Osteocyte (in vitro differentiated cells): ENCODE measurements at regions not wholly inside any gene's neighbourhood (a gene's known extent, or its start where the extent isn't known, plus 50 kb on each side); places are given as distances from the start of the nearest gene placed in this dataset.

Experiments
- DNase-seq: peaks from one replicate; pipeline ENCODE4 v3.0.0; 2021; ENCODE audit warnings: mixed read lengths; ENCODE audit not compliant: unreplicated experiment; ENCODE audit errors: extremely low spot score
- H3K27ac Mint-ChIP-seq: one replicate; pipeline ENCODE4 v1.8.0; 2021; ENCODE audit warnings: mild to moderate bottlenecking, mixed read lengths; ENCODE audit not compliant: unreplicated experiment
- H3K27me3 Mint-ChIP-seq: one replicate; pipeline ENCODE4 v1.8.0; 2021; ENCODE audit warnings: mixed read lengths; ENCODE audit not compliant: unreplicated experiment
- H3K36me3 Mint-ChIP-seq: one replicate; pipeline ENCODE4 v1.8.0; 2021; ENCODE audit warnings: mixed read lengths; ENCODE audit not compliant: unreplicated experiment
- H3K4me1 Mint-ChIP-seq: one replicate; pipeline ENCODE4 v1.8.0; 2021; ENCODE audit warnings: mixed read lengths; ENCODE audit not compliant: unreplicated experiment
- H3K4me3 Mint-ChIP-seq: one replicate; pipeline ENCODE4 v1.8.0; 2021; ENCODE audit warnings: mild to moderate bottlenecking, moderate library complexity, mixed read lengths; ENCODE audit not compliant: unreplicated experiment
- H3K9me3 Mint-ChIP-seq: one replicate; pipeline ENCODE4 v1.8.0; 2021; ENCODE audit warnings: mixed read lengths; ENCODE audit not compliant: unreplicated experiment
- TF ChIP-seq, protein P1 (sequence below): fragments of 200-600 bp; sonication (generic); IDR thresholded peaks from 2 replicates; pipeline ENCODE4 v1.5.0; 2021; ENCODE audit warnings: antibody characterized with exemption, mild to moderate bottlenecking, moderate library complexity

DNA sequence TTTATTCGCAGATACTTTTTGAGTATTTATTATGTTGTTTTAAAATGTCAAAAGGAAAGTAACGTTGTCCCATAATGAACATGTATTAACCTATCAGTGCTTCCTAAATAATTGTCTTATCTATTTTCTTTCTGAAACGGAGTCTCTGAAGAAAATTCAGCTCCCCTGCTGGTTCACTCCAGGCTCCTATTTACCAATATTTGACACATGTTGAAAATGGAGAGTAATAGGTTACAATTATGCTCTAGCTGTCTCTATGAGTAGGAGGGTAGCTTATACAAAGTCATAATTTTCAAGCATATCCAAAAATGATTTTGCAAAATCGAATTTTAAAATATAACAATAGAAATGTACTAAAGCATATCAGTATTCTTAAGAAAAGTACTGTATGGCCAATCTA, 844.1 kb downstream of the CDH18 start:
- no peak for DNase-seq
- Mint-ChIP-seq H3K4me1 (no peaks in the 10 kb centered on the region), H3K9me3 (peaks cover 19% of the 10 kb centered on the region), H3K27me3 (no peaks in the 10 kb centered on the region), H3K36me3 (no peaks in the 10 kb centered on the region), H3K27ac (no peak overlapping the region), H3K4me3 (no peak overlapping the region)
- TF ChIP-seq, protein P1, sequence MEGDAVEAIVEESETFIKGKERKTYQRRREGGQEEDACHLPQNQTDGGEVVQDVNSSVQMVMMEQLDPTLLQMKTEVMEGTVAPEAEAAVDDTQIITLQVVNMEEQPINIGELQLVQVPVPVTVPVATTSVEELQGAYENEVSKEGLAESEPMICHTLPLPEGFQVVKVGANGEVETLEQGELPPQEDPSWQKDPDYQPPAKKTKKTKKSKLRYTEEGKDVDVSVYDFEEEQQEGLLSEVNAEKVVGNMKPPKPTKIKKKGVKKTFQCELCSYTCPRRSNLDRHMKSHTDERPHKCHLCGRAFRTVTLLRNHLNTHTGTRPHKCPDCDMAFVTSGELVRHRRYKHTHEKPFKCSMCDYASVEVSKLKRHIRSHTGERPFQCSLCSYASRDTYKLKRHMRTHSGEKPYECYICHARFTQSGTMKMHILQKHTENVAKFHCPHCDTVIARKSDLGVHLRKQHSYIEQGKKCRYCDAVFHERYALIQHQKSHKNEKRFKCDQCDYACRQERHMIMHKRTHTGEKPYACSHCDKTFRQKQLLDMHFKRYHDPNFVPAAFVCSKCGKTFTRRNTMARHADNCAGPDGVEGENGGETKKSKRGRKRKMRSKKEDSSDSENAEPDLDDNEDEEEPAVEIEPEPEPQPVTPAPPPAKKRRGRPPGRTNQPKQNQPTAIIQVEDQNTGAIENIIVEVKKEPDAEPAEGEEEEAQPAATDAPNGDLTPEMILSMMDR = no peak

DNA sequence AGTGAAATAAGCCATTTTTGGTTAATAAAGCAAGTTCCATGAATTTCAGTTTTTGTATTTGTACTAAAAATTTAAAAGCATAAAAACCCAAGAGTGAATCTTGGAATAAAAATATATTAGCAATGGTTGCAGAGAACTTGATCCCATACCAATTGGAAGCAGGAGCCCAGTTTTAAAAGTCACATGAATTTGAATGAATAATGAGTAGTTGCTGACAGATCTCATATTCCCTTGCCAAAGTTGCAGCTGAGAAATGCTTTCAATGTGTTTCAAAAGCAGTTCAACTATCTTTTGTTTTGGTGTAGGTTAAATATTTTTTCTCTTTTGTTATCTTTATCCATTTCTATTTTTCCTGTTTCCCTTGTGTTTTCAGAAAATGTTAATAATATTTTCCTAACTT, 818.6 kb downstream of the CDH18 start:
- Mint-ChIP-seq H3K27me3 (no peaks in the 10 kb centered on the region), H3K27ac (no peak overlapping the region), H3K4me3 (no peak overlapping the region), H3K9me3 (no peaks in the 10 kb centered on the region), H3K36me3 (no peaks in the 10 kb centered on the region), H3K4me1 (no peaks in the 10 kb centered on the region)
- TF ChIP-seq, protein P1 = no peak
- no peak for DNase-seq

DNA sequence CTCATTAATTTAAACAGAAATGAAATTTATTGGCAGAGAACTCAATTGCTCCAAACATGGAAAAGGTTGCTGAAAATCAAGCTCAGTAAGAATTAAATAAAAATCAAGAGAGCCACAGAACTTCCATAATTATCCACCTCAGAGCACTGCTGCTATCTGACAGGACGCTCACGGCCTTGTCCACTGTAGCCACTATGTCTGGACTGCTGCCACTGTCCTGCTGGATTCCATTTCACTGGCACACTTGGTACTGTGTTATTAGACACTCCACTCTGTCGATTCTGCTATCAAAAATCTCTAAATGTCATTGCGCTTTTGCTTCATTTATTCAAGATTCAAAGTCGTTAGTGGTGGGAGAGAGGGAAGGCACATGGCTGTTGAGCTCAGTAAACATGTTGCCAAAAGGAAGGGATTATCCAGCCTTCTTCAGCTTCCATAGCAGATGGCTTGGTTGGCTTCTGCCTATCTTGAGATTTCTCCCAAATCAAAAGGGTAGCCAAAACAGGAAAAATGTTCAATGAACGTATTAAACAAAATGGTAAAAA, 815.0 kb downstream of the CDH18 start:
- no peaks in the 10 kb centered on the region for H3K27me3 Mint-ChIP-seq
- H3K36me3 Mint-ChIP-seq = no peaks in the 10 kb centered on the region
- H3K9me3 Mint-ChIP-seq = no peaks in the 10 kb centered on the region
- H3K4me3 Mint-ChIP-seq = no peak overlapping the region
- H3K4me1 Mint-ChIP-seq = no peaks in the 10 kb centered on the region
- TF ChIP-seq, protein P1 = no peak
- no peak overlapping the region for H3K27ac Mint-ChIP-seq
- DNase-seq = no peak

DNA sequence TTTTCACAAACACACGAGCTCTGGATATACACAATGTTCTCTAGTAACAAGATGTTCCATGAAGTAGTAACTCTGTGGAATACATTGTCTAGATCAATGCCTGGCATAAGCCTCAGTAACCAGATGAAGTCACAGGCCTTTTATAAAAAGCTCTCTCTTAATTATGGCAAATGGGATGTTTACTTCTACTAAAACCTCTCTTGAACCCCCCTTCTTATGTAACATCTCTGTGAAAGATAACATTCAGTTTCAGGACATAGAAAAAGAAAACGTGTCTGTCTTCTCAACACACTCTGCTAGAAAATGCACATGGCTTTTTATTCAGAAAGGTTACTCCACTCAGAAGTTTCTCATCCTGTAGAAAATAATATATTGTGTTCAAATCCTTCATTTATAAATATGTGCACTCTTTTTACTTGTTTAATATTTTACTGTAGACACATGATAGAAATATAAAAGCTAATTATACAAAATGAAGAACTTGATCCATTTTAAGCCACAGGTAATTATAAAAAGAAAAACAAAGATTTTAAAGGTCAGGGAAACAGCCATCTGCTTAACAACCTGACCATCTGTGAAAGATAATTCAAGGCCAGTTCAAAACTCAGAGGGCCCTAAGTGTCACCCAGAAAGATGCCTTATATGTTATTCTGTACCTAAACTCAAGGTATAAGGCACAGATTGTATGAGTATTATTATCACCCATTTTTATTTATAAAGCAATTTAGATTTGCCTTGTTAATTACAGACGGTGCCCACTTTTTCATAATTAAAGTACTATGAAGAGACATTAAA, 812.0 kb downstream of the CDH18 start:
- H3K4me3 Mint-ChIP-seq = no peak overlapping the region
- DNase-seq = no peak
- no peaks in the 10 kb centered on the region for H3K9me3 Mint-ChIP-seq
- no peaks in the 10 kb centered on the region for H3K36me3 Mint-ChIP-seq
- H3K27me3 Mint-ChIP-seq = no peaks in the 10 kb centered on the region
- H3K27ac Mint-ChIP-seq = no peak overlapping the region
- H3K4me1 Mint-ChIP-seq = no peaks in the 10 kb centered on the region
- TF ChIP-seq, protein P1 = no peak

DNA sequence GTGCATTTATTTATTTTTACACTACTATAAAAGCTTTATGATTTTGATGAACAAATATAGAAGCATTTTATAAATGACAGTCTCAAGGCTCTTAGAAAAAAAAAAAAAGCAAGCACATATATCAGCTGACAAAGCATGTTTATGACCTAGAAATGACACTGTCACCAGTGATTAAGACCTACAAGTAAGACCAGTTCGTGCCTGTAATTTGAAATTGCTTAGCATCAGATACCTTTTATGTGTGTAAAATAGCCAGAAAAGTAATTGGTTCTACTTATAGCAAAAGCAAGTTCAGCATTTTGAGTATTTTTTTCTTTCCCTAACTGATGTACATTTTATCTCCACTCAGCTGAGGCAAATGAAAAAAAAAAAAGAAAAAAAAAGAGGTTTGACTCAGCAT, 808.4 kb downstream of the CDH18 start:
- Mint-ChIP-seq H3K36me3 (no peaks in the 10 kb centered on the region), H3K4me3 (no peak overlapping the region), H3K27me3 (no peaks in the 10 kb centered on the region), H3K9me3 (no peaks in the 10 kb centered on the region), H3K27ac (no peak overlapping the region), H3K4me1 (no peaks in the 10 kb centered on the region)
- no peak for DNase-seq
- TF ChIP-seq, protein P1 = no peak
